ENCODE measurements at regions not wholly inside any gene's neighbourhood (a gene's known extent, or its start where the extent isn't known, plus 50 kb on each side); places are given as distances from the start of the nearest gene placed in this dataset.
"Not testable (repeated sequence)": the region's sequence is repeated elsewhere in the genome, so short reads cannot be mapped to it uniquely, and the experiment has no call there.

DNA sequence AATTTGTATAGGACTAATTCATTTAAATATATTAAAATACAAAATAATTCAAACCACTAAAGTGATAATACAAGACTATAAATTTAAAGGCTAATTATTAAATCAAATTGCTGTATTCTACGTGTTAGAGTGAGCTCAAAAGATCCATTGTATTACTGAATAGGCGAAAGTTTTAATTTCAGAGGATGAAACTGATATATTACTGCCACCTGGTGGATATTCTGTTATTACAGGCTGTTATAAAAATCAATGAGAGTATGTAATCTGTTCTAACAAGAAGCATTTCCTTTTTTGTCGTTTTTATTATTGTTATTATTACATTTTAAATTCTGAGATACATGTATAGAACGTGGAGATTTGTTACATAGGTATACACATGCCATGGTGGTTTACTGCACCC, 1239.6 kb upstream of the USP9Y start:
- TF ChIP-seq CTCF (IDR thresholded peaks at IDR 0.05; ENCODE audit: low read depth, low read length, missing input control) (peak; percentile 26), RAD21 (IDR thresholded peaks at IDR 0.05) (peak in 1 of 2 donors; percentile 58)
- 8% methylated on average over 4 of the region's 4 CpGs for WGBS
- H3K27ac ChIP-seq (ENCODE audit: low read depth in 1 of 2, low read length in 2 of 2); H3K36me3 ChIP-seq (ENCODE audit: control insufficient read depth in 4 of 4, insufficient read depth in 3 of 4, low read depth in 1 of 4, low read length in 3 of 4); H3K9ac ChIP-seq (ENCODE audit: low read depth in 1 of 2, low read length in 2 of 2); H3K4me3 ChIP-seq (ENCODE audit: low read depth in 1 of 3, low read length in 3 of 3); DNase-seq (ENCODE audit: low spot score); H3K9me3 ChIP-seq (ENCODE audit: control insufficient read depth in 4 of 4, low read length in 3 of 4); H3K4me1 ChIP-seq (ENCODE audit: control insufficient read depth in 4 of 4, insufficient read depth in 4 of 4, low read length in 3 of 4); H3K27me3 ChIP-seq (ENCODE audit: control insufficient read depth in 4 of 4, insufficient read depth in 4 of 4, low read length in 3 of 4): not testable (repeated sequence)

DNA sequence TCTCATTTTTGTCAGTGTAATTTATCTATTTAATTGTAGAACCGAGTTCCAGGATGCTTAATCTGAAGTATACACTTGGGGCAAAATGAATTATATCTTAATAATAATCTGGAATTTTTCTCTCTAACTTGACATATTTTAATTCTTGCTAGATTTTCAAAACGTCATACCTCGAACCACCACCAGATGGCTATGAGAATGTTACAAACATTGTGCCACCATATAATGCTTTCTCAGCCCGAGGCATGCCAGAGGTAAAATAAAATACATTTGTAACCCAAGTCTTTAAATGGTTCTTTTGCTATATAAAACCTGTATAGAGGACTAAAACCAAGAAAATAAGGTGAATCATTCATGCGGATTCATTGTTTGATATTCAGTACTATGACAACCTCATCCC, 1234.3 kb upstream of the USP9Y start:
- not testable (repeated sequence) for H3K27ac ChIP-seq (ENCODE audit: low read depth in 1 of 2, low read length in 2 of 2); H3K4me1 ChIP-seq (ENCODE audit: control insufficient read depth in 4 of 4, insufficient read depth in 4 of 4, low read length in 3 of 4); H3K36me3 ChIP-seq (ENCODE audit: control insufficient read depth in 4 of 4, insufficient read depth in 3 of 4, low read depth in 1 of 4, low read length in 3 of 4); H3K27me3 ChIP-seq (ENCODE audit: control insufficient read depth in 4 of 4, insufficient read depth in 4 of 4, low read length in 3 of 4); H3K9ac ChIP-seq (ENCODE audit: low read depth in 1 of 2, low read length in 2 of 2); H3K4me3 ChIP-seq (ENCODE audit: low read depth in 1 of 3, low read length in 3 of 3); H3K9me3 ChIP-seq (ENCODE audit: control insufficient read depth in 4 of 4, low read length in 3 of 4); DNase-seq (ENCODE audit: low spot score)
- WGBS: 10% methylated on average over 5 of the region's 5 CpGs
